Breast epithelium (tissue), 3 donors: ENCODE measurements at regions not wholly inside any gene's neighbourhood (a gene's known extent, or its start where the extent isn't known, plus 50 kb on each side); places are given as distances from the start of the nearest gene placed in this dataset.

ENCODE experiments used
- POLR2A ChIP-seq: fragments of 450-650 bp; IDR thresholded peaks from one replicate; pipeline ENCODE4 v1.6.1; 2016; ENCODE audit warnings: antibody characterized with exemption, mild to moderate bottlenecking, moderate library complexity
- TF ChIP-seq, protein P1 (sequence below), 3 donors: fragments of 450-650 bp; IDR thresholded peaks; one replicate each; pipeline ENCODE4 v1.5.1; 2016 to 2017; ENCODE audit warnings: antibody characterized with exemption in 3 of 3, mild to moderate bottlenecking in 3 of 3, moderate library complexity in 3 of 3

DNA sequence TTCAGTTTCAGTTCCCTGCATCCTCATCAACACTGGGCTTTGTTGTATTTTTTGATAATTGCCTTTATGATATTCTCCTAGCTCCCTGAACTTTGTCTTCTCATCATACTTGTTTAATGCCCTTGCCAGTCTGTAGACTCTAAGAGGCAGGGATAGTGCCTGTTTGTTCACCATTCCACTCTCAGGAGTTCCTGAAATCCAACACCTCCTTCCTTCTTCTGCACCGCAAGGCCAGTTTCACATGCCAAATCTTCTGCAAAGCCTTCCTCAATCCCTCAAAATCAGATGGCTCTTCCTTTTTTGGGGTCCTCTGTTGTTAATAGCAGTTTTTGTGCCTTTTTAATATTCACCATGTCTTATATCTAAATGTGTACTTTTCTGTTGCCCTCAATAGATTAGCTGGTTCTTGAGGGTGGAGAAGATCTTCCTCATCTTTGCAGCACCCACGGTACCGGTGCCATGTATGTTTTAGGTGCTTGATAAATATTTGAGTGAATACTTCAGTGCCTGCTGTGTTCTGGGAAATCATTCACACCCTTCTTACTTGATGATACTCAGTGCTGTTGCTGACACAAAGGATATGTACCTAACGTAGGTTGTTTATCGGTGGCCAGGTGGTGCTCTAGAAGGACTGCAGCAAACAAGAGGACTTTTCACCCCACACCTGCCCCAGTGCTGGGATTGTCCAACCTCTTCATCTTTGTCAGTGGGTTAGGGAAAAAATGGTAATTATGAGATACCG is 85.3 kb upstream of the LIMCH1 start:
- TF ChIP-seq, protein P1, sequence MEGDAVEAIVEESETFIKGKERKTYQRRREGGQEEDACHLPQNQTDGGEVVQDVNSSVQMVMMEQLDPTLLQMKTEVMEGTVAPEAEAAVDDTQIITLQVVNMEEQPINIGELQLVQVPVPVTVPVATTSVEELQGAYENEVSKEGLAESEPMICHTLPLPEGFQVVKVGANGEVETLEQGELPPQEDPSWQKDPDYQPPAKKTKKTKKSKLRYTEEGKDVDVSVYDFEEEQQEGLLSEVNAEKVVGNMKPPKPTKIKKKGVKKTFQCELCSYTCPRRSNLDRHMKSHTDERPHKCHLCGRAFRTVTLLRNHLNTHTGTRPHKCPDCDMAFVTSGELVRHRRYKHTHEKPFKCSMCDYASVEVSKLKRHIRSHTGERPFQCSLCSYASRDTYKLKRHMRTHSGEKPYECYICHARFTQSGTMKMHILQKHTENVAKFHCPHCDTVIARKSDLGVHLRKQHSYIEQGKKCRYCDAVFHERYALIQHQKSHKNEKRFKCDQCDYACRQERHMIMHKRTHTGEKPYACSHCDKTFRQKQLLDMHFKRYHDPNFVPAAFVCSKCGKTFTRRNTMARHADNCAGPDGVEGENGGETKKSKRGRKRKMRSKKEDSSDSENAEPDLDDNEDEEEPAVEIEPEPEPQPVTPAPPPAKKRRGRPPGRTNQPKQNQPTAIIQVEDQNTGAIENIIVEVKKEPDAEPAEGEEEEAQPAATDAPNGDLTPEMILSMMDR (IDR thresholded peaks at IDR 0.05): no peak
- TF ChIP-seq POLR2A: no peak
